Upper lobe of left lung (tissue), 6 donors: ENCODE measurements at regions not wholly inside any gene's neighbourhood (a gene's known extent, or its start where the extent isn't known, plus 50 kb on each side); places are given as distances from the start of the nearest gene placed in this dataset.

Experiments used
- ATAC-seq, 2 donors: fragments of 200-7000 bp; cut with Tn5 transposase; one replicate each; pipeline ENCODE4 v1.9.1; 2022; ENCODE audit warnings: mild to moderate bottlenecking in 2 of 2, moderate library complexity in 2 of 2; ENCODE audit not compliant: low FRiP score in 2 of 2
- DNase-seq, 2 donors: peaks; one replicate each; pipeline ENCODE4 v3.0.0-alpha.2; 2019 to 2020
- H3K27ac ChIP-seq, 4 donors: fragments of 200-600 bp; sonication (generic); one replicate each; pipeline ENCODE4 v1.5.1; 2016 to 2019
- H3K27me3 ChIP-seq, 4 donors: fragments of 200-600 bp; sonication (generic); one replicate each; pipeline ENCODE4 v1.5.1; 2017 to 2019
- H3K36me3 ChIP-seq, 4 donors: fragments of 200-600 bp; sonication (generic); one replicate each; pipeline ENCODE4 v1.5.1; 2016 to 2019
- H3K4me1 ChIP-seq, 4 donors: fragments of 200-600 bp; sonication (generic); one replicate each; pipeline ENCODE4 v1.5.1; 2018 to 2019
- H3K4me3 ChIP-seq, 4 donors: fragments of 200-600 bp; sonication (generic); one replicate each; pipeline ENCODE4 v1.5.1; 2017 to 2019; ENCODE audit warnings: mild to moderate bottlenecking in 2 of 4, moderate library complexity in 1 of 4
- H3K9me3 ChIP-seq, 4 donors: fragments of 200-600 bp; sonication (generic); one replicate each; pipeline ENCODE4 v1.5.1; 2018 to 2019
- CTCF ChIP-seq, 6 experiments: fragments of 450-650 bp in 4 of 6; fragments of 200-600 bp in 2 of 6; sonication (generic) in 2 of 6; IDR thresholded peaks; one replicate each; pipeline ENCODE4 v1.5.1; 2016 to 2019; ENCODE audit warnings: antibody characterized with exemption in 6 of 6
- EP300 ChIP-seq, 4 donors: sonication (generic); formaldehyde crosslinking; IDR thresholded peaks; one replicate each; pipeline ENCODE4 v1.5.1; 2017; ENCODE audit warnings: antibody characterized with exemption in 4 of 4, control low read depth in 2 of 4
- POLR2A ChIP-seq, 4 donors: fragments of 450-650 bp; IDR thresholded peaks; one replicate each; pipeline ENCODE4 v1.5.1; 2016 to 2017; ENCODE audit warnings: antibody characterized with exemption in 4 of 4, mild to moderate bottlenecking in 2 of 4
- POLR2AphosphoS5 ChIP-seq, 2 donors: sonication (generic); formaldehyde crosslinking; IDR thresholded peaks; one replicate each; pipeline ENCODE4 v1.5.1; 2017; ENCODE audit warnings: antibody characterized with exemption in 2 of 2
- WGBS, 2 donors: methylation state at CpG; one replicate each; pipeline ENCODE4 v1.1.5; 2017 to 2018; 5-methylcytosine and 5-hydroxymethylcytosine counted together
- donor health status: DM: no; HTN: no; CAD: no; lungs with moderate emphysema.
- donor health status: DM: no; HTN: yes; CAD: no; lungs with severe emphysema.

GRCh38 chr6:132967871-132968270 lies 153.5 kb downstream of the RPS12 start:
- no peaks in the 10 kb centered on the region for H3K9me3 ChIP-seq
- H3K4me1 ChIP-seq = peaks cover 0 to 4% (median 0%) of the 10 kb centered on the region in 4 donors
- no peaks in the 10 kb centered on the region for H3K27me3 ChIP-seq
- DNase-seq (no peak), ATAC-seq (no peak)
- 75 to 81% methylated on average over 2 of the region's 2 CpGs for WGBS, 2 donors
- no peaks in the 10 kb centered on the region for H3K36me3 ChIP-seq
- no peak overlapping the region for H3K27ac ChIP-seq
- H3K4me3 ChIP-seq = no peak overlapping the region
- TF ChIP-seq POLR2AphosphoS5 (IDR thresholded peaks at IDR 0.05) (no peak), EP300 (IDR thresholded peaks at IDR 0.05) (no peak), POLR2A (IDR thresholded peaks at IDR 0.05) (no peak), CTCF (IDR thresholded peaks at IDR 0.05) (no peak)

- H3K4me1 ChIP-seq = peaks cover 0 to 4% (median 0%) of the 10 kb centered on the region in 4 donors
- H3K4me3 ChIP-seq = no peak overlapping the region
- H3K27ac ChIP-seq = no peak overlapping the region
- H3K27me3 ChIP-seq = no peaks in the 10 kb centered on the region
- 70 to 86% methylated on average over 5 of the region's 5 CpGs for WGBS, 2 donors
- no peaks in the 10 kb centered on the region for H3K9me3 ChIP-seq
- no peaks in the 10 kb centered on the region for H3K36me3 ChIP-seq
- ATAC-seq = no peak
- TF ChIP-seq CTCF (IDR thresholded peaks at IDR 0.05) (no peak), POLR2AphosphoS5 (IDR thresholded peaks at IDR 0.05) (no peak), EP300 (IDR thresholded peaks at IDR 0.05) (no peak), POLR2A (IDR thresholded peaks at IDR 0.05) (no peak)
- DNase-seq = no peak
Measured at GRCh38 chr6:132968419-132968950, 154.1 kb downstream of the RPS12 start.

GRCh38 chr6:132969196-132969595 lies 154.8 kb downstream of the RPS12 start:
- H3K9me3 ChIP-seq = no peaks in the 10 kb centered on the region
- TF ChIP-seq EP300 (IDR thresholded peaks at IDR 0.05) (no peak), POLR2AphosphoS5 (IDR thresholded peaks at IDR 0.05) (no peak), CTCF (IDR thresholded peaks at IDR 0.05) (no peak), POLR2A (IDR thresholded peaks at IDR 0.05) (no peak)
- no peak overlapping the region for H3K4me3 ChIP-seq
- no peak overlapping the region for H3K27ac ChIP-seq
- H3K27me3 ChIP-seq = no peaks in the 10 kb centered on the region
- DNase-seq (no peak), ATAC-seq (no peak)
- 27 to 35% methylated on average over 1 of the region's 1 CpG for WGBS, 2 donors
- H3K4me1 ChIP-seq = peaks cover 0 to 4% (median 0%) of the 10 kb centered on the region in 4 donors
- no peaks in the 10 kb centered on the region for H3K36me3 ChIP-seq

GRCh38 chr6:132971676-132972075 lies 157.3 kb downstream of the RPS12 start:
- DNase-seq (no peak), ATAC-seq (no peak)
- Histone ChIP-seq H3K36me3 (no peaks in the 10 kb centered on the region), H3K4me3 (no peak overlapping the region), H3K27ac (no peak overlapping the region), H3K9me3 (no peaks in the 10 kb centered on the region), H3K4me1 (no peaks in the 10 kb centered on the region), H3K27me3 (no peaks in the 10 kb centered on the region)
- TF ChIP-seq POLR2A (IDR thresholded peaks at IDR 0.05) (no peak), EP300 (IDR thresholded peaks at IDR 0.05) (no peak), CTCF (IDR thresholded peaks at IDR 0.05) (no peak), POLR2AphosphoS5 (IDR thresholded peaks at IDR 0.05) (no peak)
- 63 to 70% methylated on average over 3 of the region's 3 CpGs for WGBS, 2 donors

- H3K27ac ChIP-seq = no peak overlapping the region
- no peaks in the 10 kb centered on the region for H3K9me3 ChIP-seq
- H3K4me3 ChIP-seq = no peak overlapping the region
- H3K36me3 ChIP-seq = no peaks in the 10 kb centered on the region
- DNase-seq = no peak
- TF ChIP-seq POLR2AphosphoS5 (IDR thresholded peaks at IDR 0.05) = no peak
- no peak for TF ChIP-seq CTCF (IDR thresholded peaks at IDR 0.05)
- TF ChIP-seq EP300 (IDR thresholded peaks at IDR 0.05) = no peak
- TF ChIP-seq POLR2A (IDR thresholded peaks at IDR 0.05) = no peak
- no peak for ATAC-seq
- H3K27me3 ChIP-seq = no peaks in the 10 kb centered on the region
- H3K4me1 ChIP-seq = no peaks in the 10 kb centered on the region
Measured at GRCh38 chr6:132972254-132972653, 157.9 kb downstream of the RPS12 start.
